Hematopoietic multipotent progenitor cell (in vitro differentiated cells): ENCODE measurements at regions not wholly inside any gene's neighbourhood (a gene's known extent, or its start where the extent isn't known, plus 50 kb on each side); places are given as distances from the start of the nearest gene placed in this dataset.
"Not testable (repeated sequence)": the region's sequence is repeated elsewhere in the genome, so short reads cannot be mapped to it uniquely, and the experiment has no call there.

Source experiments
- DNase-seq, 3 donors: peaks; one replicate each; pipeline ENCODE4 v3.0.0-alpha.2; 2011 to 2015; ENCODE audit warnings: low read depth in 2 of 3, low spot score in 2 of 3

DNA sequence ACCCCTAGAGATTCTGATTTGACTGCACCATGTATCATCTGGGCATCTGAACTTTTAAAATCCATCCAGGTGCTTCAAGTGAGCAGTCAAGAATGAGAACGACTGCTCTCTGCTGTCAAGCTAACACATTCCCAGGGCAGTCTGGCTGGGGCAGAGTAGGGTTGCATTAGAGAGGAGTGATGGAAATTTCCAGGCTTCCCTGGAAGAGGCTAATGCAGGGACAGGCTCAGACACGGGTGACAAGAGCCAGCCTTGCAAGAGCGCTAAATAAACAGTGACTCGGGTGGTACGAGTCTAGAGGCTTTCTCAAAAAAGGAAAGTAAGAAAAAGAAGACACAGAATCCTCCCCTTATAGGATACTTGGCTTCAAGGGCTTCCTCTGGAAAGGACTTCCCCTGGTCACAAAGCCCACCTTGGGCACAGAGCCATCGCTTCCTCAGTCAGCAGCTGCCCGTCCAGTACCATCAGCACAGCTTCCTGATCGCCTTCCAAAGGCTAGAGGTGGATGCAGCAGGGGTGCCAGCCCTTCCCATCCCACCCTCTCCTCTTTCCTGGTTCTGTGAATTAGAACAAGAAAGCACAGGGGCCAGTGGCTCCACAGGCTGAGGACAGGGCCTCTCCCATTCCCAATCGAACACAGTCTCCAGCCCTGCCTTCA lies 177.4 kb upstream of the RREB1 start:
- DNase-seq = no peak

DNA sequence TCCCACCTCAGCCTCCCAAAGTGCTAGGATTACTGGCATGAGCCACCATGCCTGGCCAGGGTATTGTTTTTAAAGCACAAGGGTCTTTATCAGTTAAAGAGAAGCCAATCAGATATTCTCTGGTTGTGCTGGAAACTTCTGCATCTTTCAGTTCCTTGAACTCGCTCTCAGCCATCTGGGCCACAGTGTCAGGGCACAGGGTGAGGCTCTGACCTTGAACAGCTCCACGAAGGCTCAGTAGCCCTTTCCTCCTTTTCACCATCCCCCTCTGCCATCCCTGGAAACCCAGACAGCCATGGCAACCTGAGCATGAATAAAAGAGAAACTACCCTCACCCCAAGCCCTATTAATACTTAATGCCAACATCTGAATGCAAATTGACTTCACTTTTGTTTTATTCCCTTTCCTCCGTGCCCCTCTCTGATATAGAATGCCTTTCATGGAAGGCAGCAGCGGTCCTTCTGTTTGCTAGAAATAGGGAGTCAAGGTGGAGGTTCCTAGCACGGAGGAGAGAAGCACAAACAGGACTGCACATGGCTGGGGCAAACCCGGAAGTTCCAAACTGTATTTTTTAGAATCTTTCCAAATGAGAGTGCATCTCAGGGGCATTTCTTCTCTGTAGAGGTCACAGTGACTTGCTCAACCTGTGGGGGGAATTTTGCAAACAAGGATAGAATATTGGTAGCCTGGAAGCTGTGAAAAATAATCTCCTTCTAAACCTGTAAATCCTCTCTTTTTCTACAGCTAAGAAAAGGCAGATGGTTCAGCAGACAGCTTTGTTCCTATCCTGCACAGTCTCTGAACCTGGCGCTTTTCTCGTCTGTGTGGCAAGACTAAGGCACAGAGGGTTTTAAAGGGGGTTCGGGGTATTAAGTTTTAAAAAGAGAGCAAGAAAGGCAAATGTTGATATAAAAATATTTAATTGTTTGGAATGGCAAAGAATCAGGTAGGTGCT lies 176.4 kb upstream of the RREB1 start:
- DNase-seq = no peak

DNA sequence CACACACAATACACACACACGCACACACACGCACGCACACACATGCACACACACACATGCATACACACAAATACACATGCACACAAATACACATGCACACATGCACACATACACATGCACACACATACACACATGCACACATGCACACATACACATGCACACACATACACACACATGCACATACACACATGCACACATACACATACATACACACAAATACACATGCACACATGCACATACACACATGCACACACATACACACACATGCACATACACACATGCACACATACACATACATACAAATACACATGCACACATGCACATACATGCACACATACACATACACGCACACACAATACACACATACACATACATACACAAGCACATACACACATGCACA lies 175.4 kb upstream of the RREB1 start:
- no peak for DNase-seq

DNA sequence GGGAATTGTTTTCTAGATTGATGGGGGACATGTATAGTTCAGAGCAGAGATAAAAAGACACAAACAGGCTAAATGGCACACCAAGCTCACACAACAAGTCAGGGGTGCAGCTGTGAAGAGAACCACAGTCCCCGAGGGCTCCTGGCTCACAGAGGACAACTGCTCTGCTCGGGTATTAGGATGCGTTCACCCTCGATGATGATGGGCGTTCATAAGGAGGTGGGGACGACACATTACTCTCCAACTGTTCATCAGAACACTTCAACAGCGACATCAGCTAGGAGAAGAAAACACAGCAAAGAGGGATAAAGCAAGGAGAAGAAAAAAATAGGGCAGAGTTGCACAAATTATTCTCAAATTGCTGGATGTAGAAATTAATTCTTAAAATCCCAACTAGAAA lies 174.8 kb upstream of the RREB1 start:
- no peak for DNase-seq

DNA sequence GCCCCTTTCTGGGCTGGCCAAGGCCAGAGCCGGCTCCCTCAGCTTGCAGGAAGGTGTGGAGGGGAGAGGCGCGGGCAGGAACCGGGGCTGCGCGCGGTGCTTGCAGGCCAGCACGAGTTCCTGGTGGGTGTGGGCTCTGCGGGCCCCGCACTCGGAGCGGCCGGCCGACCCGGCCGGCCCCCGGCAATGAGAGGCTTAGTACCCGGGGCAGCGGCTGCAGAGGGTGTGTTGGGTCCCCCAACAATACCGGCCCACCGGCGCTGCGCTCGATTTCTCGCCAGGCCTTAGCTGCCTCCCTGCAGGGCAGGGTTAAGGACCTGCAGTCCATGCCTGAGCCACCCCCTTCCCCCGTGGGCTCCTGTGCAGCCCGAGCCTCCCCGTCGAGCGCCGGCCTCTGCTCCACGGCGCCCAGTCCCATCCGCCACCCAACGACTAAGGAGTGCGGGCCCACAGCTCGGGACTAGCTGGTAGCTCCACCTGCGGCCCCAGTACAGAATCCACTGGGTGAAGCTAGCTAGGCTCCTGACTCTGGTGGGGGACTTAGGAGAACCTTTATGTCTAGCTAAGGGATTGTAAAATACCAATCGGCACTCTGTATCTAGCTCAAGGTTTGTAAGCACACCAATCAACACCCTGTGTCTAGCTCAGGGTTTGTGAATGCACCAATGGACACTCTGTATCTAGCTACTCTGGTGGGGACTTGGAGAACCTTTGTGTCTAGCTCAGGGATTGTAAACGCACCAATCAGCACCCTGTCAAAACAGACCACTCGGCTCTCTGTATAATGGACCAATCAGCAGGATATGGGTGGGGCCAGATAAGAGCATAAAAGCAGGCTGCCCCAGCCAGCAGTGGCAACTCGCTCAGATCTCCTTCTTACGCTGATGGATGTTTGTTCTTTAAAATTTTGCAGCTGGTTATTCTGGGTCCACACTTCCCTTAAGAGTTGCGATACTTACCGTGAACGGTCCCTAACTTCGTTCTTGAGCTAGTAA lies 167.4 kb upstream of the RREB1 start:
- no peak for DNase-seq

DNA sequence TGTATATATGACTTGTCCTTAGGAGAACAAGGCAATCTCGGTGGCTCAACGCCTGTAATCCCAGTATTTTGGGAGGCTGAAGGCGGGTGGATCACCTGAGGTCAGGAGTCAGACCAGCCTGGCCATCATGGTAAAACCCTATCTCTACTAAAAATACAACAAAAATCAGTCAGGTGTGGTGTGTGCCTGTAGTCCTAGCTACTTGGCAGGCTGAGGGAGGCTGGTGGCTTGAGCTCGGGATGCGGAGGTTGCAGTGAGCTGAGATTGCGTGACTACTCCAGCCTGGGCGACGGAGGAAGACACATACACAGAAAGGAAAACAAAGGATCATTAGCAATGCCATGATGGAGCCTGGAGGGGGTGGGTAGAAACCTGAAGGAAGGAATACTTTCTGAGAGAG lies 166.6 kb upstream of the RREB1 start:
- no peak for DNase-seq

DNA sequence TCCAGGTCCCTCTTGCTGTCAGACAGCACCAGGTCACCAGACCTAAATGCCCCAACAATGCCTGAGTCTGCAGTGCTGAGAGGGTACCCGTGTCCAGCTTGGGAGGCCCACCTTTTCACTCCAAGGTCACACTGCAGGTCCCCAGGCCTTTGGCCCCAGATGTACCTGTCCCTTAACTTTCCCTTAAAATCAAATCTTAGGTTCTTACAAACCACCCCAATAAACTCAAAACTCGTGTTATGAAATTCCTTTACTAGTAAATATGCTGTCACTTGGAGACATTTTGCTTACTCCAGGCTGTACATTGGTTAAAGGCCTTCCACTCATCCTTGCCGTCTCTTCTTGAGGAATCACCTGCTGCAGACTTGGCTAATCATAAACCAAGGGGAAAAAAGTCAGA lies 165.7 kb upstream of the RREB1 start:
- DNase-seq = no peak

DNA sequence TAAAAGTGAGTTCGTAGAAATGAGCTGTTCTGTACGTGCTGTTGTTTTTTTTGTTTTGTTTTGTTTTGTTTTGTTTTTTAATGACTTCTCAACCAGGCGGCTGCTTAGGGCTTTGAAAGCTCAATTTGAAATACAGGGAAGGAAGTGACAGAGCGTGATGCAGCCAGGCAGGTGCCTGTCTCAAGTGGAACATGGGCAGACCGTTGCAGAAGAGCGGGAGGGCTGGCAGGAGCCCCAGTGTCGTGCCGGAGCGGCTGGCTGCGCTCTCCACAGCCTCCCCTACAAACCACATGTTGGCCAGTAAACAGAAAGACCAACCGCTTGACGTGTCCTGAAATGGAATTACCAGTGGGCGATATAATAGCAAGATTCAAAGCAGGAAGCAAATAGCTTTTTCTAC lies 164.9 kb upstream of the RREB1 start:
- peak in 2 of 3 donors; percentile 87 to 95 for DNase-seq

DNA sequence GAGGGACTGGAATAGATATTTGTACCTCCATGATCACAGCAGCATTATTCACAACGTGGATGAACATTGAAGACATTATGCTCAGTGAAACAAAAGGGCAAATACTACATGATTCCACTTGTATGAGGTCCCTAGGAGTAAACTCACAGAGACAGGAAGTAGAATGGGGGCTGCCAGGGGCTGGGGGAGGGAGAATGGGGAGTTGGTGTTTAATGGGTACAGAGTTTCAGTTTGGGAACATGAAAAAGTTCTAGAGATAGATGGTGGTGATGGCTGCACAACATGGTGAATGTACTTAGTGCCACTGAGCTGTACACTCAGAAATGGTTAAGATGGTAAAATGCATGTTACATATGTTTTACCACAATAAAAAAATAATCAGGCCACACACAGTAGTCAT lies 164.3 kb upstream of the RREB1 start:
- DNase-seq = peak in 1 of 3 donors; percentile 39

DNA sequence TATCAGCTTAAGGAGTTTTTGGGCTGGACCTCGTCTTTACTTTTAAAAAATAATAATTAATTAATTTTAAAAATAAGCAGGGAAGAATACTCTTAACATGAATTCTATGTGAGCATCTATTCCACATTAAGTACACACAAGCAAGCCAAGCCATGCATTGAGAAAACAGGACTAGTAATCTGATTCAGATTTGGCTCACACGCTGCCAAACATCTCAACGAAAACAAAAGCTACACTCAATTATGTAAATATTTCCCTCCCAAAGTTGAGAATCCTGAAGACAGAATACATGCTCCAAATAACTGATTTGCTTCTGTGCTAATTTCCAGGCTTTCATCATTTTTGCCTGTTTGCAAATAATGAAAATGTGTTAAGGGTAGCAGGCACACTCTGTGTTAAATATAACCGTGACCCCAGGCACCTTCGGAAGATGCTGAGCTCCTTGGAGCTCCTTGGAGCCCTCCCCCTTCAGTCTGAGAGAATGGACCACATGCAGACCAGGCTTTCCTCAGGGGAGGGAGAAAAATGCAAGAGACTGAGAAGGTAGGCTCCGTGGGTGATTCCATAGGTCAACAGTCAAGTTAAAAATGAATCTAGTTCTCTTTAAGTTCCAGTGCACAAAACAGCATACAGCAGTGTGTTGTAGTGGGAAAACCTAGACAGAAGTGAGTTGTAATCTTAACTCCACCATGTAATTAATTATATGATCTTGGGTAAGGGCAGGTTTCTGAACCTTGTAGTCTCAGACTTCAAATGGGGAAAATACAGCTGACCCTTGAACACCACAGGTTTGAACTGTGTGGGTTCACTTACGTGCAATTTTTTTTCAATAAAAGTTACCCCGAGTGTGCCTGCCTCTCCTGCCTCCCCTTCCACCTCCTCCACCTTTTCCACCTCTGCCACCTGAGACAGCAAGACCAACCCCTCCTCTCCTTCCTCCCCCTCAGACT lies 161.3 kb upstream of the RREB1 start:
- DNase-seq = no peak

DNA sequence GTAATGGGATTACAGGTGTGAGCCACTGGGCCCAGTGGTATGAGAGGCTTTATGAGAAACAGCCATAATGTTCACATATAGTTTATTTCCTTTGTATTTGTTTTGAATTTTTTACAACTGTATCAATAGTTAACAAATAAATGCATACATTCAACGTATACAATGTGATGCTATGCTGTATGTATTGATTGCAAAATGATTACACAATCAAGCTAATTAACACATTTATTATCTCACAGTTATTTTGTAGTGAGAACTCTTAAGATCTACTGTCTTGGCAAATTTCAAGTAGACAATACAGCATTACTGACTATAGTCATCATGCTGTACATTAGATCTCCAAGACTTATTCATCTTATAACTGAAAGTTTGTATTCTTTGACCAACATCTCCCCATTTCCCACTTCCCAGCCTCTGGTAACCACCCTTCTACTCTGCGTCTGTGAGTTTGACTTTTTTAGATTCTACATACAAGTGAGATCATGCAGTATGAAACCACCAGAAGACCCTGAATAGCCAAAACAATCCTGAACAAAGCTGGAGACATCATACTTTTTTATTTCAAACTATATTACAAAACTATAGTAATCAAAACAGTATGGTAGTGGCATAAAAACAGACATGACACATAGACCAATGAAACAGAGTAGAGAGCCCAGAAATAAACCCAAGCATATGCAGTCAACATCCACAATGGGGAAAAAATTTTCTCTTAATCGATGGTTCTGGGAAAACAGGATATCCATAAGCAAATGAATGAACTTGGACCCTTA lies 157.2 kb upstream of the RREB1 start:
- no peak for DNase-seq

DNA sequence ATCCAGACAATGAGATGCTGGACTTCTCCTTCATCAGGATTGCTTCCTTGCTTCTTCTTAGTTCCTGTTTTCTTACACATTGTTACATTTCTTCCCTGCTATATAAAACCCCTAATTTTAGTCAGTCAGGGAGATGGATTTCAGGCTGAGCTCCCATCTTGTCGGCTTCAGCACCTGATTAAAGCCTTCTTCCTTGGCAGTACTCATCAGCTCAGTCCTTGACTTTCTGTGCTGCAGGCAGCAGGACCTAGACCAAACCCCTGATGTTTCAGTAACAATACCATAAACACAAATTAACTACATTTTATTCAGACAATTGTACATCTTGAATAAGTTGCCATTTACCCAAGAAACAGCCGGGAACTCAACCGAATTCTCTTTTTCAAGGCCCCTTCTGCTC lies 156.4 kb upstream of the RREB1 start:
- no peak for DNase-seq

DNA sequence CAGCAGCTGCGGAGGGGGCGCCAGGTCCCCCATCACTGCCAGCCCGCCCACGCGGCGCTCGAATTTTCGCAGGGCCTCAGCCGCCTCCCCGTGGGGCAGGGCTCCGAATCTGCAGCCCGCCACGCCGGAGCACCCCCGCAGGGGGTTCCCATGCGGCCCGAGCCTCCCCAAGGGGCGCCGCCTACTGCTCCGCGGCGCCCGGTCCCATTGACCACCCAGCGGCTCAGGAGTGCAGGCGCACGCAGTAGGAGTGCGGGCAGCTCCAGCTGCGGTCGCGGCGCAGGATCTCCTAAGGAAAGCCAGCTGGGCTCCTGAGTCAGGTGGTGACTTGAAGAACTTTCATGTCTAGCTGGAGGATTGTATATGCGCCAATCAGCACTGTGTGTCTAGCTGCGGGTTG lies 155.3 kb upstream of the RREB1 start:
- DNase-seq = no peak

DNA sequence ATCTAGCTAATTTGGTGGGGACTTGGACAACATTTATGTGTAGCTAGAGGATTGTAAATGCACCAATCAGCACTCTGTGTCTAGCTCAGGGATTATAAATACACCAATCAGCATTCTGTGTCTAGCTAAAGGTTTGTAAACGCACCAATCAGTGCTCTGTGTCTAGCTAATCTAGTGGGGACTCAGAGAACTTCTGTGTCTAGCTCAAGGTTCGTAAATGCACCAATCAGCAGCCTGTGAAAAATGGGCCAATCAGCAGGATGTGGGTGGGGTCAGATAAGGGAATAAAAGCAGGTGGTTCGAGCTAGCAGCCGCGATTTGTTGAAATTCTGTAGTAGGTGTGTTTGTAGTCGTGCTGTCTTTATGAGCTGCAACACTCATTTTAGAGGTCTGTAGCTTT lies 154.8 kb upstream of the RREB1 start:
- DNase-seq = not testable (repeated sequence)

DNA sequence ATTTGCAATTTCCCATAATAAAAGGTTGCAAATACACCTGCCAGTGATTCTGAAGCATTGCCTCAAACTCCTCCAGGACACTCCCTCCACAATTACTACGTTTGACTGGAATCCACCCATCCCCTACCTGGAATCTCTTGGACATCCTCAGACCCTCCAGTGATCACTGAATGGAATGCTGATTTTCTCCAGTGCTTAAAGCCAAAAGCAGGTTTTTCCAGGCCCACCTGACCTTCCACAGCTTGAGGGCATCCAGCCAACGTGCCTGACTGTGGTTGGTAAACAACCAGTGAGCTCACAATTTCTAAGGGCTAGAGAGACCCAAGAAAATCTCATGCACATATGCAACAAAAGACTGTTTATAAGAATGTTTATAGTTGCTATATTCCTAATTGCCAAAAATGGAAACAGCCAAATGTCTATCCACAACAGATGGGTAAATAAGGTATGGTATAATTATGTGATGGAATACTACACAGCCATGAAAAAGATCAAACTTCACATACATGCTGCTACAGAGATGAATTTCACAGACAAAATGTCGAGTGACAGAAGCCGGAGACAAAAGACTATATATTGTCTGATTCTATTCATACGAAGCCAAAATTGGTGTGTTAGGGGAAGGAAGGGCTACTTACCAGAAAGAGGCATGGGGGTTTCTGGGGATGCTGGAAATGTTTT lies 147.1 kb upstream of the RREB1 start:
- DNase-seq = no peak

DNA sequence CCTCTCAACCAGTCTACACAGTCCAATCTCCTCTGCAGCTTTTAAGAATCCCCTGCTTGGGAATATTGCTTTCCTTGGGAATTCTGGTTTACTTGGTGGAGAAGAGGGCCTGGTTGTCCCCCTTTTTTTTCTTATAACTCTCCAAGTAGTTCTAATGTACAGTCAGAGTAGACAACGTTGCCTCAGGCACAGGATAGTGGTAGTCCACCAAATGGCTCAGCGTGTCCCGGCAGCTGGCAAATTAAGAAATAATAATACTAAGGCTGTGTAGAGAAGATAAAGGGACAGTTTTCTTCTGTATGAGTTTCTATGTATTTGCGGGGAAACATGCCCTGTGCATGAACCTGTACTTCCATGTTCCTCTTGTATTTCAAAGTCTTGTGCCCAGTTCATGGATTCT lies 145.7 kb upstream of the RREB1 start:
- no peak for DNase-seq

DNA sequence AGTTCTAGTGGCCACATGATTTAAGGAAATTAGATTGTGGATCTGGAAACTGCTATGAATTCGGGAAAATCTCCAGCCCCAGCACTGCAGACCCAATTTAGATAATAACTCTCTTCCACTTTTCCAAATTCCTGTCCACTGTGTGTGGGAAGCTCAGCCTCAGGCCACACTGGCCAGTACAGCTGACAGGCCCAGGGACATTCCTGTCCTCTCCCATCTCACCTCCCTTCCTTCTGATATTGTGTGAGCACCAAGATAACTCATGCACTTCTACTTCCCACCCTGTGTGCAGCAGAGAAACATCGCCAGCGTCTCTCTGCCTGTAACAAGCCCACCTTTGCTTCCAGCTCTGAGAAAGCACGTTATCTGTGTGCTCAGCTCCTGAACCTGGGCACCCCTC lies 145.1 kb upstream of the RREB1 start:
- DNase-seq = no peak

DNA sequence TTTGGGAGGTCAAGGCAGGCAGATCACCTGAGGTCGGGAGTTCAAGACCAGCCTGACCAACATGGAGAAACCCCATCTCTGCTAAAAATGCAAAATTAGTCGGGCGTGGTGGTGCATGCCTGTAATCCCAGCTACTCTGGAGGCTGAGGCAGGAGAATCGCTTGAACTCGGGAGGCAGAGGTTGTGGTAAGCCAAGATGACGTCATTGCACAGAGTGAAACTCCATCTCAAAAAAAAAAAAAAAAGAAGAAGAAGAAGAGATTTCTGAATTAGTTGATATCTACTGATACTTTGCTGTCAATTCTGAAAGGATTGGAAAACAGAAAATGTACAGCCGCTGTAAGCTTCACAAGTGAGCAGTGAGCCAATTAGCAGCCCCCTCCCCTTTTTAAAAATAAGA lies 144.4 kb upstream of the RREB1 start:
- DNase-seq = not testable (repeated sequence)

DNA sequence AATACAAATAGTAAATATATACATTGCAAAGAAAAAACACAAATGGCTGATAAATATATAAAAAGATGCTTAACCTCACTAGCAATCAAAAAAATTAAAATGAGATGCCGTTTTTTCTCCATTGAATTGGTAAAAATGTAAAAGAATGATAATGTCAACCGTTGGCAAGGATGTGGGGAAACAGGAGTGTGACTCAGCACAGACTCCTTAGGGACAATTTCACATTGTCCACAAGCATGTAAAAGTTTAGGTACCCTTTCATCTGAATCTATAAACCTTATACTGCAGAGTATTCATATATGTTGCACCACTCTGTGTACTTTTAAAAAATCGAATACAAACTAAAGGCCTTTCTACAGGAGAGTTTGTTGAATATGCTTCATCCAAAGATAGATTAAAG lies 143.1 kb upstream of the RREB1 start:
- no peak for DNase-seq
